ENCODE measurements at regions not wholly inside any gene's neighbourhood (a gene's known extent, or its start where the extent isn't known, plus 50 kb on each side); places are given as distances from the start of the nearest gene placed in this dataset.

- Histone ChIP-seq H4K20me1 (replicated peaks; ENCODE audit: insufficient read depth) (no peaks in the 10 kb centered on the region), H3K79me2 (replicated peaks; ENCODE audit: insufficient read depth) (no peaks in the 10 kb centered on the region), H2AFZ (no peak overlapping the region), H3F3A (replicated peaks; ENCODE audit: low read depth) (no peaks in the 10 kb centered on the region), H3K27ac (ENCODE audit: low read depth) (no peak overlapping the region), H3K36me3 (ENCODE audit: insufficient read depth) (no peaks in the 10 kb centered on the region), H3K4me2 (no peak overlapping the region), H3K4me3 (no peak overlapping the region), H3K27me3 (ENCODE audit: insufficient read depth) (no peaks in the 10 kb centered on the region), H3K4me1 (ENCODE audit: insufficient read depth) (no peaks in the 10 kb centered on the region), H3K9me2 (ENCODE audit: insufficient read depth) (no peaks in the 10 kb centered on the region)
- H3K9me3 Mint-ChIP-seq = no peaks in the 10 kb centered on the region; the same call in 2 of the 3 replicates
- no peaks in the 10 kb centered on the region for H3K36me3 Mint-ChIP-seq (ENCODE audit: low read depth)
- no peak overlapping the region for H3K4me3 Mint-ChIP-seq
- peaks cover 4% of the 10 kb centered on the region; the same call in 1 of the 3 replicates for H3K4me1 Mint-ChIP-seq
- TF ChIP-seq, protein P1, sequence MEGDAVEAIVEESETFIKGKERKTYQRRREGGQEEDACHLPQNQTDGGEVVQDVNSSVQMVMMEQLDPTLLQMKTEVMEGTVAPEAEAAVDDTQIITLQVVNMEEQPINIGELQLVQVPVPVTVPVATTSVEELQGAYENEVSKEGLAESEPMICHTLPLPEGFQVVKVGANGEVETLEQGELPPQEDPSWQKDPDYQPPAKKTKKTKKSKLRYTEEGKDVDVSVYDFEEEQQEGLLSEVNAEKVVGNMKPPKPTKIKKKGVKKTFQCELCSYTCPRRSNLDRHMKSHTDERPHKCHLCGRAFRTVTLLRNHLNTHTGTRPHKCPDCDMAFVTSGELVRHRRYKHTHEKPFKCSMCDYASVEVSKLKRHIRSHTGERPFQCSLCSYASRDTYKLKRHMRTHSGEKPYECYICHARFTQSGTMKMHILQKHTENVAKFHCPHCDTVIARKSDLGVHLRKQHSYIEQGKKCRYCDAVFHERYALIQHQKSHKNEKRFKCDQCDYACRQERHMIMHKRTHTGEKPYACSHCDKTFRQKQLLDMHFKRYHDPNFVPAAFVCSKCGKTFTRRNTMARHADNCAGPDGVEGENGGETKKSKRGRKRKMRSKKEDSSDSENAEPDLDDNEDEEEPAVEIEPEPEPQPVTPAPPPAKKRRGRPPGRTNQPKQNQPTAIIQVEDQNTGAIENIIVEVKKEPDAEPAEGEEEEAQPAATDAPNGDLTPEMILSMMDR (conservative IDR thresholded peaks at IDR 0.05; ENCODE audit: low read depth in 2 of 2) = no peak
- TF ChIP-seq NANOG (IDR thresholded peaks at IDR 0.05; ENCODE audit: borderline replicate concordance) (no peak), ZNF114 (CRISPR knock-in tag; IDR thresholded peaks at IDR 0.05) (no peak), REST (IDR thresholded peaks at IDR 0.05; ENCODE audit: unreplicated experiment) (no peak), JUNB (IDR thresholded peaks at IDR 0.05; ENCODE audit: unreplicated experiment) (no peak), ZNF331 (CRISPR knock-in tag; IDR thresholded peaks at IDR 0.05; ENCODE audit: low read depth) (no peak), POLR2AphosphoS5 (IDR thresholded peaks at IDR 0.05; ENCODE audit: low read depth) (no peak), ZNF462 (CRISPR knock-in tag; IDR thresholded peaks at IDR 0.05) (no peak), STAT1 (IDR thresholded peaks at IDR 0.05; ENCODE audit: unreplicated experiment) (no peak), ETS1 (IDR thresholded peaks at IDR 0.05) (no peak), EZH2phosphoT487 (IDR thresholded peaks at IDR 0.05; ENCODE audit: unreplicated experiment) (no peak), EZH2 (IDR thresholded peaks at IDR 0.05; ENCODE audit: low read depth, unreplicated experiment) (no peak)
- no peak overlapping the region for H3K27ac Mint-ChIP-seq
- DNase-seq (ENCODE audit: low spot score) = no peak
- H3K27me3 Mint-ChIP-seq (ENCODE audit: insufficient read depth, low read depth, poor library complexity) = no peaks in the 10 kb centered on the region
- no peak for ATAC-seq
These were observed 426.4 kb downstream of the DTWD2 start for GRCh38 chr5:118561971-118562370.

Data from GM23338 (cell line).